Stimulated activated CD4-positive, alpha-beta T cell treated with anti-CD3 and anti-CD28 coated beads, Interleukin-1b, Interleukin-23, amount 100 ng/mL, for 1 hour (primary cell): ENCODE measurements at regions not wholly inside any gene's neighbourhood (a gene's known extent, or its start where the extent isn't known, plus 50 kb on each side); places are given as distances from the start of the nearest gene placed in this dataset.

ENCODE experiments used
- DNase-seq, 2 donors: peaks; one replicate each; pipeline ENCODE4 v3.0.0-alpha.2; 2020; ENCODE audit warnings: low read depth in 2 of 2

DNA sequence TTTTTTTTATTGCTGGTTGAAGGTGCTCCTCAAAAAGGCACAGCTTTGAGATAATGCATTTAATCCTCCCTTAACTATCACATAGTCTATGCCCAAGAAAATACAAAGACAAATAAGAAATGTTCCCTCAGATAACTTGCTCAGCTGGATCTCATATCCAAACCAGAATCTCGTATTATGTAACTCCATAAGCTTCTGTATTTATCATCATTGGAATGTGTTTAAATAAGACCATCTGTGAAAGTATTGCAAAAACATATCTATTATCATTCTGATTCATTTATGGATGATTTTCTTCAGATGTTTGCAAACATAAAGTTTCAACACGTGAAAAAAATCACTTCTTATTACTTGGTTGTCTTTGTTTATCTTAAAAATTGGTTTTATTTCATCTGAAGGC is 190.9 kb downstream of the IRS2 start:
- DNase-seq: no peak

DNA sequence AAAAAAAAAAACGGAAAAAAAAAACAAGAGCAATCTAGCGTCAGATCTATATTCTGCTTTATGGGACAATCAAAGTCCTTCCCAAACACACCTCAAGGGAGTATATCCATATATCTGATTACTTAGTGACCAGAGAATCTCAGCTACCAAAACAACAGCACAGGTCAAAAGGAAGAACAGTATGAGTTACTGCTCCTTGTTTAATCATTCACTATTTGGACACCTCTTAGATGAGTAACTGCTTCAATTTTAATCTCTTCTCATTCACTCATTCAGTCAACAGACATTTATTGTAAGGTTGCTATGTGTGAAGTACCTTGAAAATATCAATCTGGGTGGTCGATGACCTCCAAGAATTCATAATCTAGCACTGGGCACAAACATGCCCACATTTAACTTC is 193.2 kb downstream of the IRS2 start:
- DNase-seq: no peak

DNA sequence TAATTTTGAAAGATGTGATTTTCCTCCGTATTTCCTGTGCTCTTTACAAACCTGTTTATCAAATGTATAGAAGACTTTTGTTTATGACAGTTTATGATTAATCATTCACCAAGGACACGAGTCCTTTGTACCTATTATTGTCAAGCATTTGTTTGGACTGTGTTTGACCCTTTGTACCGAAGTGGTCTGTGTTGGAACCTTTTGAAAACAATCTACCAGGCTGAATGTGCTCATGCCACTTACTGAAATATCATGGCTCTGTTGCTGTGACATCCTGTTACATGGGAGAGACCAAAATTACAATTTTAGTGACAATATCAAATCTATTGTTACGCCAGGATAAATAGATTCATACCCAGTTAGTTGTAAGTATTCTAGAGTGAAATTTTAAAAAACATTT is 193.6 kb downstream of the IRS2 start:
- no peak for DNase-seq

DNA sequence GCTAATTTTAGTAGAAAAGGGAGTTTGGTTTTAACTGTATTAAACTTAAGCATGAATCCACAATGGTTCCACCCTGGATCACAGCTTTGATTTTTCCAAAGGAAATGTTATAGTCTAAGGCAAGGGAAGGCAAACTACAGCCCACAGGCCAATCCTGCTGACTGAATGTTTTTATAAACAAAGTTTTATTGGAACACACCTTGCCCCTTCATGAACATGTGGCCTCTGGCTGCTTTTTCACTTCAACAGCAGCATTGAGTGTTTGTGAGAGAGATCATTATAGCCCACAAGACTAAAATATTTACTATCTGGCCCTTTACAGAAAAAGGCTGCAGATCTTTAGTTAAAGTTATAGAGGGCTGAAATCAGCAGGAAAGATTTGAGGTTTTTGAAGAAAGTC is 198.7 kb downstream of the IRS2 start:
- DNase-seq: no peak

DNA sequence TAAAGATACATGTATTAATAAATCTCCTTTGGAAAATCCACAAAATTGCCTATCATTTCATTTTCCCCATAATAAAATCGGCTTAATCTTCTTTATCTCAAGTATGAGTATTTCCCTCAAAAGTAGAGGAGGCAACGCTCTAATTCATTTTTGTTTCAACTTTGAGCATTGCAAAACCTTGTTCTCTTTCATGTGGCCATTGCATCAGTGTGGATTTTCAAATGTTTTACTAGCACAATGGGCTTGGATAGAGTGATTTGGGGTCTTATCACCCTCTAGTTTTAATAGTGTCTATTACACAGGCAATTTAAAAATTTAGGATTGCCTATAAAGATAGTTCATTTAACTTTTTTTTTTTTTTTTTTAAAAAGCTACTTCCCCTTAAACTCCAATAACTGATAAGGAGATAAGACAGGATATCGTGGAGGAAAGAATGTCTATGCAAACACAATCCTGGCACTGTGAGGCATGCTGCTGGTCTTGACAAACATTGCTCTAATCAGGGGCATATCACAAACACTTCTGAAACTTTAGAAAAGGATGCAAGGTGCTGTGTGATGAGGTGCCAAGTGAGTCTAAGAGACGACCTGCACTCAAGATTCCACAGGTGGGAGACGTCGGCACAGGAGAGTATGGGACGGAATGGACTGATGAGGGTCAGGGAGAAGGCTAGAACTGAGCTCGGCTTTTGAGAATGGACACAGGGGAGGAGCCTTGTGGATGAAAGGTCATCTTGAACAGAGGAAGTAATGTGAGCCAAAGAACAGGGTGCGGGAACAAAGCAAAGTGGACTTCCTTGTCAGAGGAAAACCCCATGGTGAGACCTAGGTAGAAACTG is 199.7 kb downstream of the IRS2 start:
- DNase-seq: no peak

DNA sequence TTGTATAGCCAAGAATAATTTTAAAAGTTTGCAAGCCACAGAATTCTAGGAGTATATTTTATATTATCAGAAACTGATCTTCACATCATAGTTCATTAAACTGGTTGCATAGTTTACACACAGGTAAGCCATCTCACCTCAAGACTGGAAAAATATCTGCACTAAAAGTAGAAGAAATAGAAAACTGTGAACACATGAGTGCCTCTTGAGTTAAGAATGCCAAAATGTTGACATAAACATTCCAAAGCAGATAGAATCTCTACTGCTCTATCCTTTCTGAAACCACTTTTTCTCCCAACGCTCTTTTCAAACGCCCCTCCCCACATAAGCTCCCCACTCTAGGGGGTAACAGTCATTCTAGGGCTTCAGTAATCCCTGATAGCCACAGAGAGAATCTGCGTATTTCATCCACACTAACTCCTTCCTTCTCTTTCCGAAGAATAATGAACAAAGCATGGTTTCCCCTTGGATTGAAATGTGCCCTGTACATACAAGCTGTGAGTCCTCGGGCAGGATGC is 201.5 kb downstream of the IRS2 start:
- DNase-seq: no peak

DNA sequence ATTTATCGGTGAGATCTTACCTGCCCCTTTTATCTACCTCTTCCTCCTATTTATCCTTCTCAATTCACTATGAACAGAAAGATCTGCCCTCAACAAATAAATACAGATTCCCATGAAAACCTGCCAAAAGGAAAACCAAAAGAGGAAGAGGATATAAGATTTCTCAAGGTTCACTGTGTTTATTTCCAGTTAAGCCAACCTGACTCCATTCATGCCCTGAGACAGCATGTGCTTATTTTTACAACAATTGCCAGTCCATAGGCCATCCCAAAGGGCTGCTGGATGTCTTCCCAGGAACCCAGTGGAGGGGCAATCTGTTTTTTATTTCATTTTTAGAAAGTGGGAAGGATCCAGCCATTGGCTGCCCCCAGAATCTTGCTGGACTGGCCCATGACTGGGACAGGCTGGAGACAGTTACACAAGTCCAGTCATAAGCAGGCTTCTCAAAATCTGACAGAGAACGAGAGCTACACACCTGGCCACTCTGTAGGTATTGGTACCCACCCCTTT is 209.1 kb downstream of the IRS2 start:
- no peak for DNase-seq

DNA sequence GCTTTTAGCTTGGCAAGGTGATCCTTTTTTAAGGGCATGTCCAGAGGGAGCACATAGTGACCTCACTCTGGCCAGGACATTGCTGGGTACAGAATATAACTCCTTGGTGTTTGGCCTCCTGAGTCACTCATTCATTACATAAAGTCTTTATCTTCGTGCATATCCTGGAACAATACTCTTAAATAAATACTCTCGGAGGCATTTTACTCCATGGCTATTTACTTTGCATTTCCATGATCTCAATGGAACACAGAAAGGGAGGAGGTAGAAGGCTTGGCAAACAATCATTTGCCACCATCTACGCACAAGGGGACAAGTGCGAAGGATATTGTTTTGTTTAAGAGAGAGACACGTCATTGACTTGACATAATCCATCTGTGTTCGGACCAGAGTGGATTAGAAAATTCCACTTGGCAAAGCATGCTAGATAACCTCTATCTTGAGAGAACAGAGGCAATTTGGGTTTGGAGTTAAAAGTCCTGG is 210.0 kb downstream of the IRS2 start:
- DNase-seq: no peak

DNA sequence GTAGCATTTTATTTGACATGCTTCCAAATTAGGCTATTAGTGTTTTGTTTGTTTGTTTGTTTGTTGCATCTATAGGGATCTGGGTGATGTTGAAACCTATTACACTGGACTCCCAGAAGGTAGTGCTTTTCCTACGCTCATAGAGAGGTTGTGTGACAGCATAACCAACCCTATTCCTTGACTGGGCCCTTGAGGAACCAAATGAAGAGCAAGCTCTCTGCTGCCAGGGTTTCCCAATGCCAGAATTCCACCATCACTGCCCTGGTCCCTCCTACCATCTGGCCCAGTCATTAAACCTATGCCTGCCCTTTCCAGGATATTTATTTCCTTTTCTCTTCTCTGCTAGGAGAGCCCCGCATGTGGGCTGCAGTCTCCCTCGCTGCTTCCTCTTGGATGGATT is 210.6 kb downstream of the IRS2 start:
- no peak for DNase-seq

DNA sequence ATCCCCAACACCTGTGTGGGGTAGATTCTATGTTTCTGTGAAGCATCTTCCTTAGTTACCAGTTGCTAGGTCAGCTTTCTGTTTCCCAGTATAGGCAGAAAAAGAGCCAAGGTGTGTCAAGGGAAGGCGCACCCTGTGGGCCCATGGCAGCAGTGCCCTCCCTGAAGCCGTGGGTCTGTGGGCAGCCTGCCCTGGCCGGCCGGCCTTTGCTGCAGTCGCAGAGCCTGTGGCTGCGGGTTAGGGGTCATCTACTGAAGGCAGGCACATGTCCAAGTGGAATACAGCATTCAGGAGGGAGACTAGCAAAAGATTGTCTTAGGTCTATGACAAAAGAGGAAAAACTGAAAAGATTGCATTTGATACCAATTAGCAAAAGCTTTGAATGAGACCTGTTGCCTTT is 214.0 kb downstream of the IRS2 start:
- DNase-seq: no peak

DNA sequence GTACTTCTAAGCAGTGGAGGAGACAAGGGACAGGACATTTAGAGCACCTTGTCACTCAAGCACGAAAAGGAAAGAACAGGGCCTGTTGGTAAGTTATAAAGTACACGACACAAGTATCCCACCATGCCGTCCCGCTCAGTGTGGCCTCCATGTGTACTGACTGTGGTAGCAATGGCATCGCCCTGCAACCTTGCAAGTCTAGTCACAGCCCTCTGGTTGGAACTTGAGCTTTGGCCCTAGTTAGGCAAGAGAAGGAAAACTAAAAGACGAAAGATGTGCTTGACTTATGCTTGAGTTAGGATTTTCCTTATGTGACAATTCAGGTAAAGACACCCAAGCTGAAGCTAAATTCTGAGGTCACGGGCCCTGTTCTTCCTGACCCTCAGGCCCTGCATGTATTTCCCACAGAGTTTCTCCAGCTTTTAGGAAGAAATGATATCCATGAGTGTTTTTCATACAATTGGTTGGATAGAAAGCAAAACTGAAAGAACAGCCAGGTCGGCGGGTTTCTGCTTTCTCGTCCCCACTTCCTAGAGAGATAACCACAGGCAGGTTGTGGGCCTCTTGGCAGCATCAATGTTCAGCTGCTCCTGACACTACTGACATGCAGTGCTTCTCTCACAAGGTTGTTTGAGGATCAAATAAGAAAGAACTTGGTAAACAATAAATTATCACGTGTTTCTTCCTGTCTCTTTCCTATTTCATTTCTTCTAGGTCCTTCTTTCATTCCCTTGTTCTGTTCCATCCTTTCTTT is 216.2 kb downstream of the IRS2 start:
- no peak for DNase-seq

DNA sequence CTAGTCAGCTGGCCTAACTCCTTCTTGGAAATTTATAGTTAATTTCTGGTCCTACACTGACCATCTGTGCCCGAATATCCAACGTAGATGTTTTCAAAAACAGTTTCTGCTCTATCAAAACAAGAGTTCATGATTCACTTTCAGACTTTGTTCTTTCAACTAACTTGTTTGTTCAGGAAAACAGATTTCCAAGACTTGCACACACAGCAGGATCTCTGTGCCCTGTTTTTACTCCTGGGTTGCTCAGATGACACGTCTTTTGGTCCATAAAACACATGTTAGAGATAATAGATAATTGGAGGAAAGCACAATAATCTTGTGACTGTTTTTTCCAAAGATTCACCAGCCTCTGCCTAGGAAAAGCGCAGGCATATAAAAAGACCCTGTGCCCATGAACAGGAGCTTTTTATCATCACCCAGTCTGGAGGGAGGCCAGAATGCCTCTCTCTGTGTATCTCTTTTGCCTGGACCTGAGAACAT is 218.0 kb downstream of the IRS2 start:
- DNase-seq: no peak

DNA sequence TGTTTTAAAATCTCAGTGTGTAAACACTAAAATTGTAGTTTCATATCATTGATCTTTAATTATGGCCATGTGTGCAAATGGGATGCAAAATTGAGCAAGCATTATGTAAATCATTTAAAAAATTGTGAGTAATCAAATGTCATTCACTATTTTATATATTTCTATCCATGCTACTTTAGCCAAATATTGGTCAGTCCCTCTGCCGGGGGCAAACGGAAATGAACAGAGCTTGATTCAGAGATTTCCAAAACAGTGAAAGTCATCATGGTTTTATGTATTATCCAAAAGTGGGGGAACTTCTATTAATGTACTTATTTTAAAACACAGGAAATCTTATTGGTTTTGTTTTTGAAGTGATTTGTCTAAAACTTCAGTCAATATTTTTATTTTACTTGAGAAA is 219.1 kb downstream of the IRS2 start:
- no peak for DNase-seq

DNA sequence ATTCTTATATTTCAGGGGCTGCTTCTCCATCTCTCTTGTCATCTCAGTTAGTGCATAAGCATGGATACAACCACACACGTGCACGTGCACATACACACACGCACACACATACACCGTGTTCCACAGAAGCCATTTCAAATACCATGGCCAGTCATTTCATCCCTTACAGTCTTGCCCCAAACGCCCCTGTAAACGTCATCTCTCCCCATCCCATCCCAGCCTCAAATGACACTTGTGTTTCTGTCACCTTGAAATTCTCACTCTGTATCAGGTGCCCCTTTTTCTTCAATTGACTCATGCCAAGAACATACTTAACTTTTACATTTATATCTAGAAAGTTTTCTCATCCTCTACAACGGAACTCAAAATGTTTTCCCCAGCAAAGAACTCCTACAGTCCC is 220.5 kb downstream of the IRS2 start:
- DNase-seq: no peak

DNA sequence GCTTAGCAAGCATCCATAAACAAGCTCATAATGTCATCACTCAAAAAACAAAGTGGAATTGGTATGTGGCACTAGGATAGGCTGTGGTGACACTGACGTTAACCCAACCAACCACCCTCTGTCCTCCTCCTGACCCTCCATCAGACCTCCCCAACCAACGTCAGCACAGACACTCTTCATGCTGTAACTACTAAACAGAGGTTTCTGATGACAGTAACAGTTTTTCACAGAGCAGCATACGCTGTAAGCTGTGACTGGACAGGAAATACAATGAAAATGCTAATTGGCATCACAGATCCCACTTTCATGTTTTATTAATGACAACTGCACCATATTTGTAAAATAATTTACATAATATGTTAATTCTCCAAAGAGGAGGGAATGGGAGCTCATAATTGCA is 238.0 kb downstream of the IRS2 start:
- DNase-seq: no peak

DNA sequence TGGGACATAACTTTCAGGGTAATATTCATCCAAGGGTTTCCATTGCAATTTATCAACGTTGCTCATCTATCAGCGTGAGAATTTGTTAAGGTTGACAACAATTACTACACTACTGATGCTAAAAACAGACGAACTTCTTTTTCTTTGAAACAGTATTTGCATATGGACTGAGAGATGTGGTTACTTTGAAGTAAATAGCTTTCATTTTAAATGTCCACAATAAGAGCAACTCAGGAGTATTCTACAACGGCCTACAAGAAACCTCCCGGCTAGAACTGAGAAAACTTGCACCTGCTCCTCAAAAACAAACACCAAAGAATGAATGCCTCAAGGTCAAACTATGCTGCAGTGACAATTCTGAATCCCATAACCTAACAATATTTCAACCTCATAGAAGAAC is 238.4 kb downstream of the IRS2 start:
- DNase-seq: no peak

DNA sequence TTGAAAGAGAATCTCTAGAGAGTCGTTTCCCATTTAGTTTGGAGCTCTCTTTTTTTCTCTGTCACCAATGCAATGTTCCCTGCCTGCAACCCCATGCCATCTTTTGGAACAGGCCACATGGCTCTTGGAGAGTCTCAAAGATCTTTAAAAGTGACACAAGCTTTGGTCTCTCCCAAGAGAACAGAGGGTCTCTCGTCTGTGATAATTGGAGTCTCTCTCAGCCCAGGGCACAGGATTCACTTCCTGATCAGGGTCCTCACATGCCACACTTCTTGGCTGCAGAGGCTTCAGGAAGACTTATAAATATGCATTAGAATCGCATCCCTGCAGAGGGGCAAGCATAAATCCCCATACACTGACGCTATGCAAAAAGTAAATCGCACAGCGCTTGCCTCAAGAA is 240.5 kb downstream of the IRS2 start:
- DNase-seq: no peak

DNA sequence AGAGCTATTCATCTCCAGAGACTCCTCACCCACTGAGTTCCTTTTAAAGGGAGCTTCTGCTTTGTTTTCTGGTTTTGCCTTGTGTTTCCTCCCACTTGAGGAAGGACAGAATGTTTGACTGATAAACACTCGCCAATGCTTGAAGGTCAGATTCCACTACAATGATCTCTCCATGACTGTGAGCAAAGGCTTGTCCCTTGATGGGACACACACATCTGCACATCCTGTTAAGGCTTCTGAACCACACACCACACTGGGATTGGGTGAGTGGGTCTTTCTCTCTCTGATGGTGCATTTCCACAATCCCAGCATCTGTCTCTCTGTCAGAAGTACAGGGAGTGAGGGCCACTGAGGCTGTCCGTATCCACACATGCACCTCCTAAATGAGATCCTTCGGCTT is 245.3 kb downstream of the IRS2 start:
- no peak for DNase-seq

DNA sequence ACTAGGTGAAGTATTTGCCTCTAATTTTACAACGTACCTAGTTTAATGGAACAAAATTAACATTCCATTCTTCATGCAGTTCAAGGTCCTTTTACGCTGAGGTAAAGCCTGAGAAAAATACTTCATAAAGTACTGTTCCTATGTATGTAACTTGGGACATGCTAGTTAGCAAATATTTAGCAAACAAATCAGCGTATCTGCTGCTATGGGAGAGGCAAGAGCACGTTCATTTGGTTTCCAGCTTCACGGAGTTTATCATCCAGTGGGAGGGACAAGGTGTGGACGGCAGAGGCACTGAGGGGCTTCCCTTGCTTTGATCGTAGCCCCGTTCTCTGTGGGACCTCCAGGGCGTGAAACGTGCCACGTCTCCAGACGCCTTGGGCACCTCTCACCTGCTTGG is 248.8 kb downstream of the IRS2 start:
- no peak for DNase-seq

DNA sequence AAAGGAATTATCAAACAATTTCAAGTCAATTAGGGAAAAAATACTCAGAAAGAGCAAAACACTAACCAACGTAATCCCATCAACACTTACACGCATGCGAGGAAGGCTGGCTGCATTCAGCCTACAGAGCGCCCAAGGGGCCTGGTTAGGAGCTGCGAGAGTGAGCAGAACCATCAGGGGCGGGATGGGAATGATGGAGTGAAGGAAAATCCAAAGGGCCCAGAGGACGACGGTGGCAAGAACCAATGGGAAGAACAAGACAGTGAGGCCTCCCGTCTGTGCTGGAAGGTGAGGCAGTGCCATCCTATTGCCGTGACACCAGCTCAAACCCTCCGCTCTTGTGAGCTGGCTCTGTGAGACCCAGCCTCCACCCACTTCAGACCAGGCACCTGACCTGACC is 253.0 kb downstream of the IRS2 start:
- no peak for DNase-seq

DNA sequence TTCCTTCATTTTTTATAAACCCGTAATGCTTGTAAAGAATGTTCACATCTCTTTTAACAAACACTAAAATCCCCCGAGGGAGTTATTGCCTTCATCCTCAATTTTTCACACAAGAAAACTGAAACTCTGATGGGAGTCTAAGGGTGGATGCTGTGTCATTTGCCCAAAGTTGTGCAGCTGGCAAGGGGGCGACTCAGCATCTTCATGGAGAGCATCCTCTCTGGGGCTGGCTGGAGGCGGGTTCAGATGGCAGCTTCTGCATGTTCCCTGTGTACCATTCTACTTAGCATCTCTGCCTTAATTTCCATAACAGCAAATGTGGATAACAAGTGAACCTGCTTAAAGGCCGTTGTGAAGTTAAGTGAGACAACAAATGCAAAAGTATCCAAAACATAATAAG is 256.4 kb downstream of the IRS2 start:
- DNase-seq: no peak

DNA sequence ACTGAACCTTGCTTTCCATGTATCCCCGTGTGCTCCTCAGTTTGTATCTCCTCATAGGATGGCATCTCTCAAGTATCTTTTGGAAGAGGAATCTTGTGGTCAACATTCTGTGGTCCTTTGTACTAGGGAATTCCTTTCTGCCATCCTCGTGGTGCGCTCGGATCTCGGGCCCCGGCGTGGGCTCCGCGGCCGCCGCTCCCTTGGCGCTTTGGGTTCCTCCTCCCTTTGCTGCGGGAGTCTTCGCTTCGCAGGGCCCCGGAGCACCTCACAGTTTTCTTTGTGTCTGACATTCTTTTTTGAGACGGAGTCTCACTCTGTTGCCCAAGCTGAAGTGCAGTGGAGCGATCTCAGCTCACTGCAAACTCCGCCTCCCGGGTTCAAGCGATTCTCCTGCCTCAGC is 264.7 kb downstream of the IRS2 start:
- DNase-seq: no peak

DNA sequence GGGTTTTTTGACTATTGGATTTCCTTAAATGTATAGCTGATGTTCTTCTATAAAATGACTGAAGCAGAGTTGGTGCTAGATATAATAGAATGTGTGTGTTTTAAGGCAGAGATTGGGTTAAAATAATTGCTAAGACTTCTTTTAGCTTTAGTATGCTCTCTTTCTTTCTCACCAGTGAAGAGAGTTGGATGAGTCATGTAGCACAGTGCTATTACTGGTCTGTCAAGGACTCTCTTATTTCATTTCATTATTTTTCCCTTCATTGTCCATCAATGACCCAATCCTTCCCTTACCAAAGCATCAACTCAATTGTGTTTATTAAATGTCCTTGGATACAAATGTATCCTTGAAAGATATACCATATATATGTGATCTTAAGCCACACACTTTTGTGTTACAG is 268.9 kb downstream of the IRS2 start:
- no peak for DNase-seq
